Hematopoietic multipotent progenitor cell (in vitro differentiated cells): ENCODE measurements at regions not wholly inside any gene's neighbourhood (a gene's known extent, or its start where the extent isn't known, plus 50 kb on each side); places are given as distances from the start of the nearest gene placed in this dataset.

Source experiments
- DNase-seq, 3 donors: peaks; one replicate each; pipeline ENCODE4 v3.0.0-alpha.2; 2011 to 2015; ENCODE audit warnings: low read depth in 2 of 3, low spot score in 2 of 3

GRCh38 chr7:52980129-52980528, 55.3 kb upstream of the POM121L12 start:
- no peak for DNase-seq

DNA sequence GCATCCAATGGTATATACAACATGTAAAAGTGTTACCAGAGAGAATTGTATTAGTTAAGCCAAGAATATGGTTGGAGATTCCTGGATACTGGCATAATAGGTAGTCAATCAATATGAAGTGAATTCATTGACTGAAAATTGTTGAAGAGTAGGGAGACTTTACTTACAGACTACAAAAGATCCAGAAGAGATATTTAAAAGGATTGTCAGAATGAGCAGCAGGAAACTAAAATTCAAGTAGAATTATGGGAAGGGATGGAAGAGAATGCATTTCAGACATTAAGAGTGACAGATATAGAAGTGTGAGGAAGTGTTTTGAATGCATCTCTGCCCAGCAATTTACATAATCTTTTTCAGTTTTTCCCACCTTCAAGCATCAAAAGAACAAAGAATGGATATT, 62.3 kb upstream of the POM121L12 start:
- DNase-seq, result no peak

- no peak for DNase-seq
Observed at GRCh38 chr7:52962402-52963076, 72.9 kb upstream of the POM121L12 start.

GRCh38 chr7:52961084-52961483, 74.3 kb upstream of the POM121L12 start:
- no peak for DNase-seq

GRCh38 chr7:52959878-52960660, 75.4 kb upstream of the POM121L12 start:
- no peak for DNase-seq

DNA sequence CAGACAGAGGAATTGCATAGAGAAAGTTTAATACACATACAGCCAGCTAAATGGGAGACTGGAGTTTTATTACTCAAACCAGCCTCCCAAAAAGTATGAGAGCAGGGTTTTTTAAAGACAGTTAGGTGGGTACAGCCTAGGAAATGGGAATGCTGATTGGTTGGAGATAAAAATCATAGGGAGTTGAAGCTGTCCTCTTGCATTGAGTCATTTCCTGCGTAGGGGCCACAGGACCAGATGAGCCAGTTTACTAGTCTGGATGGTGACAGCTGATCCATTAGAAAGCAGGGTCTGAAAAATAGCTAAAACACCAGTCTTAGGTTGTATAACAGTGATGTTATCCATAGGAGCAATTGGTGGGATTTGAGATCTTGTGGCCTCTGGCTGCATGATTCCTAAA, 76.1 kb upstream of the POM121L12 start:
- no peak for DNase-seq

DNA sequence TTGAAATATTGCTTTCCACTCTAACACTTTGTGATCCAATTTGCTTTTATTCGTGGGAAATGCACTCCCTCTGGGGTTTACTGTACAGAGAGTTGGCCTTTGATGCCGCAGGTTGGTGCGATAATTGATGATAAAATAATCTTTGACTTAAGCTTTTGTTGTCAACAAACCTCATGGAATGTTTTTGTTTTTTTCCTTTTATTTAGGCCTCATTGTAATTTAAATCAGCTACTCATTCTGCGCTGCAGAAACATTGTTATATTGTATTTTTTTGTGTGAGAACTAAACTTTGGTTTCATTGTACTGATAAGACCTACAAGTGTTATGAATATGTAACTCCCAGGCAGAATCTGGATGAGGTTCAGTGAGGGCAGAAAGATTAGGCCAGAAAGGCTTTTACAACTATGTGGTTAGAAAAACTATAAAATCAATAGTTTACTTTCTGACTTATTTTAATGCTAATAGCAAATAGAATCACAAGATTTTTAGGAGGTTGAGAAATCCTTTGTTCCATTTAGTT, 76.8 kb upstream of the POM121L12 start:
- no peak for DNase-seq

GRCh38 chr7:52956379-52956915, 79.0 kb upstream of the POM121L12 start:
- no peak for DNase-seq

DNA sequence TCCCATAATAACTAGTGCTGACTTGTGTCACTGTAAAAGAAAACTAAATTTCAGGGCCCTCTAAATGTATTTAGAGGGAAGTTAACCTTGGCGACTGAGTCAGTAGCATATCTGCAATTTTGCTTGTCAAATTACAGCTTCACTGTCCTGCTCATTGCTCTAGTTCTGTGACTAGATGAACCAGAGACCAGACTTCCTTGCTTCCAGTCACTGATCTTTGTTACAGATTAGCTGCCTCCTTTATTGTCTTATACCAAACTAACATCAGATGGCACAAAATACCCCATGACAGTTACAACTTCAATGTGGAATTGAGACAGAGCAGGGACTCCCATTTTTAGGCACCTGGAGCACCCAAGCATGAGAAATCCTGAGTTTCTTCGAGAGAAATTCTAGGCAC, 79.9 kb upstream of the POM121L12 start:
- DNase-seq, result no peak

DNA sequence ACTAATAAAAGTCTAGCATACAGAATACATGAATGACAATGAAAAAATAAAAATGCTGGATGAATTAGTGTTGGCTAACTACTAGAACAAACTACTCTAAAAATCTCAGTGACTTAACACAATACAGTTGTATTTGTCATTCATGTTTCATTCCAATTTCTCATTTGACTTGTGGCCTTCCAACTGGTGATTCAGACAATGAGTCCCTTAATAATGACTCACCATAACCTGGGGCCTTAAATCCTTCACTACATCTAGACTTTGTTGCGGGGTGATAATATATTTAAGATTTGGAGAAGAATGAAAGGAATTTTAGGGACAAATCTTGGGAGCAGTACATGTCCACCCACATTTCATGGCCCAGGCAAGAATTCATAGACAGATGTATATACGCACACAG, 90.5 kb upstream of the POM121L12 start:
- DNase-seq, result no peak

DNA sequence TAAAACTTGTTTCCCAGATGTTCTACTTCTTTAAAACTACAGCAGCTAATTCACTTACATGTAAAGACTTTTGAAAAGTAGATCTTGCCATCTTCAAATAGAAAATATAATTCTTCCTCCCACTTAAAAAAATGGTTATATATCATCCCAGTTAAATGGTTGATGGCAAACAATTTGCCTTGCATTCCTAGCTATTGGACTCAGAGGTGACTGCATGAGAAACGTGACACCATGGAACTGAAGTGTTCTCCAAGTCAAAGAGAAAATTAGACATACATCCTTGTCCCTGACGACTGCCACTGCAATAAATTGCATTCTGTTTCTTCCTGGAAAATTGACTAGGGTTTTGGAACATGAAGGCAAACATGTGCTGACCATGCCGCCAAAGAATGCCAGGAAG, 95.0 kb upstream of the POM121L12 start:
- DNase-seq, result no peak

GRCh38 chr7:52938455-52939133, 96.8 kb upstream of the POM121L12 start:
- DNase-seq, result no peak

GRCh38 chr7:52936750-52937149, 98.7 kb upstream of the POM121L12 start:
- no peak for DNase-seq

DNA sequence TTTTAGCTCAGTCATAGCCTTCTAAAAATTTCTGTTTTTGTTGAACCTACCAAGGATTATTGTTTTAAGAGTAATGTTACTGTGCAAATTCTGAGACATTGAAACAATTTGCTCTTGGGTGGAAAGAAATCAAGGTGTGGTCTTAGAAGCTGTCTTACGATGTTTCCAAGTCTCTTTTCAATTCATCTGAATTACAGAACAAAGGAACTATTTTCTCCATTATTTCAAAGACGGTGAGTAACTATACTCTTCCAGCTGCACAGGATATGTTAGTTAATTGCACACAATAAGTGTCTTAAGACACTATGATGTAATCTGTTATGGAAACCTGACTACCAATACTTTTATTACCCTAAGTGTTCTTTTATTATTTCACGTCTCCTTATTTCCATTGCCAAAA, 106.8 kb upstream of the POM121L12 start:
- no peak for DNase-seq

GRCh38 chr7:52925332-52925731, 110.1 kb upstream of the POM121L12 start:
- DNase-seq, result no peak

- DNase-seq, result no peak
Observed at GRCh38 chr7:52920977-52921376, 114.5 kb upstream of the POM121L12 start.

DNA sequence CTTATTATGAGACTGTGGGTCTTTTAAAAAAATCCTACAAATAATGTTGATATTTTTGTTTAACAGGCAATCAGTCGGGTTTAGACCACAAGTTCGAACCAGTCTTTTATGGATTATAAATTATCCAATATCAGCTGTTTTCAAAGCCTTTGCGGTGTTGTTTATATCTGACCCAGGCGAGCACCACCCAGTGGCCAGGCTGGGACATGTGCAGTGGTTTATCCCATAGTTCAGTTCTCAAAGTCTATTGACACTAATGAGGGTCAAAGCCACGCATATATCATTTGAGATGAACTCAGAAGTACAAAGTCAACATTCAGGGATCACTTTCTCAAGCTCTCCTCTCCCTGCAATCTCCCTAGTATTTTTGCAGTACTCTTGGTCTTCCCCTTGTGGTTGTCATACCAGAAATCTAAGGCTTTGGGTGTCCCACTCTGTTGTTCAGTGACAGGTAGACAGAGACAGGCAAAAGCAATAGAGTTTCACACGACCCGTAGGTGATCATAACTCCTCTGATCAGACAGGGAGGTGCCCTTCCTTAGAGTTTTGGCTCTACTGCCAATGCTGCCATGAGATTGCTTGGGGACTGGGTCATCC, 117.4 kb upstream of the POM121L12 start:
- DNase-seq, result peak in 1 of 3 donors; percentile 1

DNA sequence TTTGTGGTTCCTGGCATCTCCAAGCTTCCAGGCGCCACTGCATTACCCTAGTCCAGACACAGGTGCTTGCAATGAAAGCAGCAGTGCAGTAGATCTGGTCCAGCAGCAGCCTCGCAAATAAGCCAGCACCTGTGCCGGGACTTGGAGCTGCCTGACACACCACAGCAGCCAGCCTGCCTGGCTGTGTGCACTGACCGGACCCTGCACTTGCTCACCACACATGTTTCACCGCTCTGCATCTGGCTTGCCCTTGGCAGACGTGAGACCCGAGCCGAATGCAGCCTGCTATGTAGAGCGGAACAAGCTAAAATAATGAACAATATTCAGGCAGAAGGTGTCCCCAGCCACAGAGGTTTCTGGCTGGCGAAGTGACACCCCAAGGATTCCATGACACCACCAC, 123.6 kb upstream of the POM121L12 start:
- DNase-seq, result no peak

DNA sequence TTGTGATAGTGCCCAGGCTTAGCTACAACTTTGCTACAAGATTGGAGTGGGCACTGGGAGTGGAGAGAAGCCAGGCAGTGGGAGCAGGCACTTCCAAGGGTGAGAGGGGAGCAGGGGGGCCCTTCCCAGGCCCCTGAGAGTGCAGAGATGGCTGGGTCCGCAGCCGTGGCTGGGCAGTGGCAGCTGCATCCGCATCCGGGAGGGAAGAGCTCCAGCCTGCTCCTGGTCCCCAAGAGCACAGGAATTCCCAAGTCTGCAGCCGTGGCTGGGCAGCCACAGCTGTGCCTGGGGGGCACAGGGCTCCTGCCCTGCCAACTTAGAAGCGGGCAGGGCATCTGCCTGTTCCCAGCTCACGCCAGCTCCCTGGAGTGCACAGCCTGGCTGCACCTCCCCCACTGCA, 124.1 kb upstream of the POM121L12 start:
- no peak for DNase-seq

GRCh38 chr7:52909935-52910334, 125.5 kb upstream of the POM121L12 start:
- no peak for DNase-seq

GRCh38 chr7:52909131-52909530, 126.3 kb upstream of the POM121L12 start:
- DNase-seq, result no peak
